CD4-positive, alpha-beta T cell treated with Interleukin-6 for 4 hours (primary cell): ENCODE measurements at regions not wholly inside any gene's neighbourhood (a gene's known extent, or its start where the extent isn't known, plus 50 kb on each side); places are given as distances from the start of the nearest gene placed in this dataset.
A peak's percentile ranks its signal among the peaks of the same experiment; 100 is the strongest.

Experiments
- DNase-seq: peaks from one replicate; pipeline ENCODE4 v3.0.0-alpha.2; 2020; ENCODE audit warnings: mixed read lengths

GRCh38 chrX:39725928-39726619 is 371.7 kb downstream of the BCOR start:
- no peak for DNase-seq

GRCh38 chrX:39726771-39727170 is 371.0 kb downstream of the BCOR start:
- DNase-seq: no peak

- DNase-seq: no peak
Measured at GRCh38 chrX:39728025-39728424, 369.7 kb downstream of the BCOR start.

GRCh38 chrX:39728852-39729598 is 368.7 kb downstream of the BCOR start:
- DNase-seq: no peak

GRCh38 chrX:39729981-39730661 is 367.6 kb downstream of the BCOR start:
- DNase-seq: no peak

GRCh38 chrX:39730662-39731329 is 367.0 kb downstream of the BCOR start:
- peak; percentile 69 for DNase-seq

- DNase-seq: no peak
Measured at GRCh38 chrX:39731330-39731667, 366.5 kb downstream of the BCOR start.

- no peak for DNase-seq
Measured at GRCh38 chrX:39731735-39732134, 366.0 kb downstream of the BCOR start.

- DNase-seq: no peak
Measured at GRCh38 chrX:39733745-39734144, 364.0 kb downstream of the BCOR start.

GRCh38 chrX:39734174-39734776 is 363.5 kb downstream of the BCOR start:
- no peak for DNase-seq

- DNase-seq: no peak
Measured at GRCh38 chrX:39736216-39737211, 361.2 kb downstream of the BCOR start.

GRCh38 chrX:39739585-39739984 is 358.2 kb downstream of the BCOR start:
- no peak for DNase-seq

GRCh38 chrX:39740078-39740477 is 357.7 kb downstream of the BCOR start:
- no peak for DNase-seq

- no peak for DNase-seq
Measured at GRCh38 chrX:39741904-39742303, 355.9 kb downstream of the BCOR start.

- no peak for DNase-seq
Measured at GRCh38 chrX:39745818-39746217, 351.9 kb downstream of the BCOR start.

GRCh38 chrX:39749135-39749534 is 348.6 kb downstream of the BCOR start:
- no peak for DNase-seq

- DNase-seq: no peak
Measured at GRCh38 chrX:39749728-39750127, 348.0 kb downstream of the BCOR start.

- DNase-seq: no peak
Measured at GRCh38 chrX:39750256-39750790, 347.4 kb downstream of the BCOR start.

GRCh38 chrX:39750848-39751247 is 346.9 kb downstream of the BCOR start:
- no peak for DNase-seq

GRCh38 chrX:39752815-39753214 is 344.9 kb downstream of the BCOR start:
- DNase-seq: no peak

- DNase-seq: no peak
Measured at GRCh38 chrX:39753293-39753996, 344.3 kb downstream of the BCOR start.
